Inflammatory macrophage treated with lipopolysaccharide for 1 hour (primary cell): ENCODE measurements at regions not wholly inside any gene's neighbourhood (a gene's known extent, or its start where the extent isn't known, plus 50 kb on each side); places are given as distances from the start of the nearest gene placed in this dataset.
"Not testable (repeated sequence)": the region's sequence is repeated elsewhere in the genome, so short reads cannot be mapped to it uniquely, and the experiment has no call there.

Experiments
- DNase-seq, 2 donors: peaks; one replicate each; pipeline ENCODE4 v3.0.0-alpha.2; 2020 to 2022

DNA sequence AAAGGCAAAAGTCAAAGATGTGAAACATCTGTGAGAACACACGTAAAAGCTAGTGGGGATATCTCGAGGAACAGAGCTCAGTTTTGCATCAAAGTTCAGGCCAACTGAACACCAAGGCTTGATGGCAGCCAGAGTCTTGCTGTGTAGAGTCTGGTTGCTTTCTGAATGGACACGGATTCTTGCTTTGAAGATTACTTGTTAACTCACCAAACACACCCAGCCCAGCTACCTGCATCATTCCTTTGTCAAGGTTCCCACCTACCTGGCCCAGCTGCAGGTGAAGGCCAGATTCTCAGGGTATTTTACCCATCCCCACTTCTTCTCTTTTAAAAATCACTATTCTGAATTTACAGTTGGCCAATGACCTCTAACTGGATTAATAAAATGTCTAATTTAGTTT lies 174.4 kb upstream of the PHYHIPL start:
- DNase-seq, result no peak

GRCh38 chr10:59003203-59003602 lies 173.2 kb upstream of the PHYHIPL start:
- DNase-seq, result no peak

GRCh38 chr10:59004392-59004791 lies 172.1 kb upstream of the PHYHIPL start:
- DNase-seq, result no peak

- DNase-seq, result no peak
Measured at GRCh38 chr10:59006511-59007306, 169.7 kb upstream of the PHYHIPL start.

DNA sequence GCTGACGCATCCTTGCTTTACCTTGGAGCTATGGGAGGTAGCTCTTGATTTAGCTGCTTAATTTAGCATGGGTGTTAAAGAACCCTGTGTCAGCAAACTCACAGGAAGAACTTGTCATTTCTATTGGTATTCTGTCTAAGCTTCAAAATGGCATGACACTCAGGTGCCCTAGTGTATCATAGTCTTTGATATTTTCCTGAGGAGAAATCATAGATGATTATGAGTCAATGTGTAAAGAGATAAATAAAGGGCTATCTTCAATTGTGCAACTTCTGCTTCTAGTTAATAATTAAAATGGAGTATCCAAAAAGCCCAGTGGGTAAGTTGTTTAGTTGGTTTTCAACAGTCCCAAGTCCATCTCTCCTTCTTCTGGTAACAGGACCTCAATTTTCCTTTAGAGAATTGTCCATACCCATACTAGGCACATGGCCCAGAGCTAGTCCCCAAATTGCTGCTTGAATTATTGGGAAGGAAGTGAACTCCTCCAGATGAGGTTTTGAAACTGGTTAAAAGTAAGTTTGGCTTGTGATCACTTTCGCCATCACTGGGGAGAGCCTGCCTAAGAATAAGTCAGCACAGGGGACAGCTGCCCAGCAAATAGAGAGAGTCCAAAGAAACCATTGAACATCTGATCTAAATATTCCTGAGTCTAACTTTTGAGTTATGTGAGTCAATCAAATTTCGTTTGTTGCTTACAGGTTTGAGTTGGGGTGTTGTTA lies 169.0 kb upstream of the PHYHIPL start:
- peak in 1 of 2 donors; percentile 1 for DNase-seq

GRCh38 chr10:59008452-59008851 lies 168.0 kb upstream of the PHYHIPL start:
- DNase-seq, result no peak

DNA sequence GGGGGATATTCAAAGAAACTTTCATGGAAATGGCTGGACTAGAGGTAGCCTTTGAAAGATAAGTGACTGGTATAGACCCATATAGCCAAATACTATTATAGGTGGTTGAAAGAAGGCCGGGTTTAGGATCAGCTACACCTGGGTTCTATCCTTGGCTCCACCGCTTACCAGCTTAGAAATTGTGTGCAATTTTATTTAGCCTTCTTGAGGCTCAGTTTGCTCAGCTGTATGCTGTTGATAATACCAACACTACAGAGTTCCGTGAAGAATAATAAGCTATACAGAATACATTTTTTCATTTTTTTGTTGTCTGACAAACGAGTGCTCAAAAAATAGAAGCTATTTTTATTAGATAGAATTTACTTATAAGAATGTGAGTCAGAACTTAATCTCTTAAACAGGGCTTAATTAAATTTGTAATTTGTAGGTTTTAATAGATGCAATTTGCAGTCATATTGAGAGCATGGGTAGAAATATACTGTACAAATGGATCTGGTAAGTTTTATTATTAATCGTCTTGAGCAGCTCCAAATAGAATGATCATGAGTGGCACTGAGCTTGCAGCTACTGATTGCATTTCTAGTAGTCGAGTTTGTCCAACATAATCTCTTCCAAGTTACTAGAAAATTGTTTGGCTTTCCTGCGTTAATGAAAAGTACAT lies 164.3 kb upstream of the PHYHIPL start:
- no peak for DNase-seq

GRCh38 chr10:59012839-59013238 lies 163.6 kb upstream of the PHYHIPL start:
- DNase-seq, result no peak

- no peak for DNase-seq
Measured at GRCh38 chr10:59016043-59016442, 160.4 kb upstream of the PHYHIPL start.

DNA sequence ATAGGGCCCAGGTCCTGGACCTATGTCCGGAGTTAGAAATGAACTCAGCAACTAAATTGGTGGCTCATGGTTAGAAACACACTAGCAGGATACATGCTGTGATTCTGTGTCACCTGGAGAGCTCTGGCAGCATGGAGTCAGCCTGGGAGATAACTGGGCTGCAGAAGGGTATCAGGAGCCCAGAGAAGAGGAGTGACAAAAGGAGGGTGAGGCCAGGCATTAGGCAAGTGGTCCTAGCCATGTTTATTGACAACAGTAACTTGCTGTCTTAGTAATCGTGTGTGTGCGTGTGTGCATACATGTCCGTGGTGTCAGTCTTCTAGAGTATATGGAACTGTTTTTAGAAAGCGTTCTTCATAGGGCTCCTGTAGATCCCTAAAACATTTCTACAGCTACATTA lies 157.5 kb upstream of the PHYHIPL start:
- no peak for DNase-seq

- no peak for DNase-seq
Measured at GRCh38 chr10:59019603-59020002, 156.8 kb upstream of the PHYHIPL start.

GRCh38 chr10:59020502-59020901 lies 155.9 kb upstream of the PHYHIPL start:
- DNase-seq, result no peak

- DNase-seq, result no peak
Measured at GRCh38 chr10:59025981-59026765, 150.3 kb upstream of the PHYHIPL start.

DNA sequence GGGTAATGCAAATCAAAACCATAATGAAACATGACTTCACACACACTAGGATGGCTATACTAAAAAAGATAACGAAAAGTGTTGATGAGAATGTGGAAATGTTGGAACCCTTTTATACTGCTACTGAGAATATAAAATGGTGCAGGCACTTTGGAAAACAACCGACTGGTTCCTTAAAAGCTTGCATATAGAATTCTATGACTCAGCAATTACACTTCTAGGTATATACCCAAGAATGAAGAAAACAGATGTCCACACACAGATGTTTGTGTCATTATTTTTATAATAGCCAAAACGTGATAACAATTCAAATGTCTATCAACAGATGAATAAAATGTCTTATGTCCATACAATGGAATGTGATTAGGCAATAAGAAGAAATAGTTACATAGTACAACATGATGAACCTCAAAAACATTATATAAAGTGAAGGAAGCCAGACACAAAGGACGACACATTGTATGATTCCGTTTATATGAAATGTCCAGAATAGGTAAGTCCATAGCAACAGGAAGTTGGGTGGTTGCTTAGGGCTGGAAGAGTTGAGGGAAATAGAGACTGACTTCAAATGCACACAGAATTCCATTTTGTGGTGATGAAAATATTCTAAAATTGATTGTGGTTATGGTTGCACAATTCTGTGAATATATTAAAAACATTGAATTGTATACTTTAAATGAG lies 148.3 kb upstream of the PHYHIPL start:
- DNase-seq, result no peak

GRCh38 chr10:59033622-59034021 lies 142.8 kb upstream of the PHYHIPL start:
- DNase-seq, result no peak

DNA sequence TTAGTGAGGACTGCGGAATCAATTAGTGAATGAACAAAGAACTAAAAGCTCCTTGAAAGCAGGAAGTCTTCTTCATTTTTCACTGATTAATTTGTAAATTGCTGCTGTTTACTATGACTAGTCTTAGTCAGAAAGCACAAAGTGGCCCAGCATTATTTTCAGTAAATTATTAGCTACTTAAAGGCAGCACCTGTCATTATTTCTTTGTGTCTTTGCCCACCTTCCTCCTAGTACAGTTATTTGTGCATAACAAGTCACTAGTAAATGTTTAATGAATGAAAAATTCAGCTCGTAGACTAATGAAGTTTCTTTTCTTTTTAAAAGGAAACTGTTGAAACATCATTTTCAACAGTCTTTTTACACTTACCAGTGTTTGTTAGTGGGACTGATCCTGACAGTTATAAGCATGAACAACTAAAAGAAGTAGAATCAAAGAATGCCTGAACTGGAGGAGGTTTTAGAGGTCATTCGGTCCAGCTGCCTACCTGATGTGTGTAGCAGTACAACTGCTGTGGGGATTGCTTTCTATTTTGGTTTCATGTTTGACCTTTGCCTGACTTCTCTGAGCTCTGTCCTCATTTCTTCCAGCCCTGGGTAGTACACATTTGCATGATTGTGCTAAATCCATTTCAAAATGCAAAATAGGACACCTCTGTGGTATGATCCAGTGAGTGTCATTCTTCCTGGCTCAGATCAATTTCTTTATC lies 140.0 kb upstream of the PHYHIPL start:
- no peak for DNase-seq

- no peak for DNase-seq
Measured at GRCh38 chr10:59037018-59037389, 139.4 kb upstream of the PHYHIPL start.

DNA sequence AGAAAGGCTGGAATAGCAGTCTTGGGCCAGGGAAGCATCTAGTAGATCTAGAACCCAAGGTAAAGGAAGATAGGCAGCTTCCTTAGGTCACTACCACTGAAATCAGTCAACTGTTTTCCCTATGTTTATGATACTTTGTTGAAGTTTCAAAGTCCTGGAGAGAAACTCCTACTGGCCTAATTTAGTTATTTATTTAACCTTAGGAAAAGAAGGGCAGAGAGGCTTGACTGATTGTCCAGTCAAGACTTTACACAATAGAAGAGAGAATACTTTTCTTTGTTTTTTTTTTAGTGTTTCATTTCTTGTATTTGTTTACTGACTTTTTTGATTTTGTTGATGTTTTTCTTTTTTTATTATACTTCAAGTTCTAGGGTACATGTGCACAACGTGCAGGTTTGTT lies 138.9 kb upstream of the PHYHIPL start:
- no peak for DNase-seq

- not testable (repeated sequence) for DNase-seq
Measured at GRCh38 chr10:59043358-59043757, 133.1 kb upstream of the PHYHIPL start.

GRCh38 chr10:59047180-59047579 lies 129.3 kb upstream of the PHYHIPL start:
- DNase-seq, result no peak

DNA sequence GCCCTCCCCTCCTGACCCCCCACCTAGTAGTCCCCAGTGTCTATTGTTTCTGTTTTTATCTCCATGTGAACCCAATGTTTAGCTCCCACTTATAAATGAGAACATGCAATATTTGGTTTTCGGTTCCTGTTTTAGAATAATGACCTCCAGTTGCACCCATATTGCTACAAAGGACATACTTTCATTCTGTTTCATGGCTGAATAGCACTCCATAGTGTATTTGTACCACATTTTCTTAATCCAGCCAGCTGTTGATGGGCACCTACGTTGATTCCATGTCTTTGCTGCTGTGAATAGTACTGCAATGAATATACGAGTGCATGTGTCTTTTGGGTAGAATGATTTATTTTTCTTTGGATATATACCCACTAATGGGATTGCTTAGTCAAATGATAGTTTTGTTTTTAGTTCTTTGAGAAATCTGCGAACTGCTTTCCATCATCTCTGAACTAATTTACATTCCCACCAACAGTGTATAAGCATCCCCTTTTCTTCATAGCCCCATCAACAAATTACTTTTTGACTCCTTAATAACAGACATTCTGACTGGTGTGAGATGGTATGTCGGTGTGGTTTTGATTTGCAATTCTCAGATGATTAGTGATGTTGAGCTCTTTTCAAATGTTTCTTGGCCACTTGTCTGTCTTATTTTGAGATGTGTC lies 128.4 kb upstream of the PHYHIPL start:
- DNase-seq, result no peak
